Transverse colon (tissue), 3 donors: ENCODE measurements at regions not wholly inside any gene's neighbourhood (a gene's known extent, or its start where the extent isn't known, plus 50 kb on each side); places are given as distances from the start of the nearest gene placed in this dataset.

Source experiments
- EP300 ChIP-seq: sonication (generic); formaldehyde crosslinking; IDR thresholded peaks from one replicate; pipeline ENCODE4 v1.6.1; 2017; ENCODE audit warnings: antibody characterized with exemption, low read depth
- POLR2A ChIP-seq: fragments of 450-650 bp; IDR thresholded peaks from one replicate; pipeline ENCODE4 v1.6.1; 2016; ENCODE audit warnings: antibody characterized with exemption, mild to moderate bottlenecking, moderate library complexity
- TF ChIP-seq, protein P1 (sequence below), 5 experiments: fragments of 200-600 bp in 3 of 5; fragments of 450-650 bp in 2 of 5; sonication (generic) in 3 of 5; IDR thresholded peaks; 1 replicate in 2 of 5; 2 replicates in 3 of 5; pipeline ENCODE4 v1.5.1; 2016 to 2017; ENCODE audit warnings: antibody characterized with exemption in 5 of 5, inconsistent platforms in 3 of 5, mild to moderate bottlenecking in 2 of 5, moderate library complexity in 1 of 5

DNA sequence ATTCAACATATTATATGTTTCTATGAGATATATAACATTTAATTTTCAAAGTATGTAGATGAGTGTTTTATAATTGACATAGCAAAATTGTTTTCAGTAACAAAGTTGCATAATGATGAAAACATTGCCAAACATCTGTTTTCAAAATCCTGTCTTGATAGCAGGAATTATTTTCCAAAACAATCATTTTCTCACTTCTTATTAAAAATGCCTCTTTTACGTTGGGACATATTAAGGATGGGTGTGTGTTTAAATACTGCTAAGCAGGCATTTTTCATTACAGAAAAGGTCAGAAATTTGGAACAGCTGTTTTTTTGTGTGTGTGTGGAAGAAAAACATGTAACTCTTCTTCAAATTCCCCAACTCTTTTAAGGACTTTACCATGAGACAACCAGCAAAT, 452.0 kb downstream of the SPRY1 start:
- TF ChIP-seq, protein P1, sequence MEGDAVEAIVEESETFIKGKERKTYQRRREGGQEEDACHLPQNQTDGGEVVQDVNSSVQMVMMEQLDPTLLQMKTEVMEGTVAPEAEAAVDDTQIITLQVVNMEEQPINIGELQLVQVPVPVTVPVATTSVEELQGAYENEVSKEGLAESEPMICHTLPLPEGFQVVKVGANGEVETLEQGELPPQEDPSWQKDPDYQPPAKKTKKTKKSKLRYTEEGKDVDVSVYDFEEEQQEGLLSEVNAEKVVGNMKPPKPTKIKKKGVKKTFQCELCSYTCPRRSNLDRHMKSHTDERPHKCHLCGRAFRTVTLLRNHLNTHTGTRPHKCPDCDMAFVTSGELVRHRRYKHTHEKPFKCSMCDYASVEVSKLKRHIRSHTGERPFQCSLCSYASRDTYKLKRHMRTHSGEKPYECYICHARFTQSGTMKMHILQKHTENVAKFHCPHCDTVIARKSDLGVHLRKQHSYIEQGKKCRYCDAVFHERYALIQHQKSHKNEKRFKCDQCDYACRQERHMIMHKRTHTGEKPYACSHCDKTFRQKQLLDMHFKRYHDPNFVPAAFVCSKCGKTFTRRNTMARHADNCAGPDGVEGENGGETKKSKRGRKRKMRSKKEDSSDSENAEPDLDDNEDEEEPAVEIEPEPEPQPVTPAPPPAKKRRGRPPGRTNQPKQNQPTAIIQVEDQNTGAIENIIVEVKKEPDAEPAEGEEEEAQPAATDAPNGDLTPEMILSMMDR (IDR thresholded peaks at IDR 0.05): no peak
- TF ChIP-seq POLR2A (no peak), EP300 (no peak)
